ENCODE measurements at regions not wholly inside any gene's neighbourhood (a gene's known extent, or its start where the extent isn't known, plus 50 kb on each side); places are given as distances from the start of the nearest gene placed in this dataset.

GRCh38 chr16:73483934-73484711 is 436.2 kb upstream of the ZFHX3 start:
- ATAC-seq: no peak
- TF ChIP-seq GLIS3 (CRISPR knock-in tag; IDR thresholded peaks at IDR 0.05) (no peak), TSHZ2 (CRISPR knock-in tag; IDR thresholded peaks at IDR 0.05) (no peak), ZFP30 (CRISPR knock-in tag; IDR thresholded peaks at IDR 0.05) (no peak), RARB (CRISPR knock-in tag; IDR thresholded peaks at IDR 0.05) (no peak), ESRRG (CRISPR knock-in tag; IDR thresholded peaks at IDR 0.05) (no peak), CREB5 (CRISPR knock-in tag; IDR thresholded peaks at IDR 0.05; ENCODE audit: low read depth) (no peak), ISL1 (CRISPR knock-in tag; IDR thresholded peaks at IDR 0.05) (no peak), BACH2 (CRISPR knock-in tag; IDR thresholded peaks at IDR 0.05; ENCODE audit: borderline replicate concordance) (no peak), ZNF565 (CRISPR knock-in tag; conservative IDR thresholded peaks at IDR 0.05; ENCODE audit: low read depth) (no peak), PATZ1 (CRISPR knock-in tag; IDR thresholded peaks at IDR 0.05; ENCODE audit: borderline replicate concordance) (no peak), TCF4 (CRISPR knock-in tag; IDR thresholded peaks at IDR 0.05; ENCODE audit: borderline replicate concordance) (no peak), POU6F1 (CRISPR knock-in tag; IDR thresholded peaks at IDR 0.05; ENCODE audit: borderline replicate concordance, low read depth) (no peak), ZFP3 (CRISPR knock-in tag; IDR thresholded peaks at IDR 0.05) (no peak), TOX (CRISPR knock-in tag; IDR thresholded peaks at IDR 0.05; ENCODE audit: borderline replicate concordance) (no peak), OSR1 (CRISPR knock-in tag; IDR thresholded peaks at IDR 0.05) (no peak), CSRNP3 (CRISPR knock-in tag; IDR thresholded peaks at IDR 0.05) (no peak), ARNTL (CRISPR knock-in tag; IDR thresholded peaks at IDR 0.05; ENCODE audit: borderline replicate concordance, low read depth) (no peak)

GRCh38 chr16:73483076-73483791 is 435.3 kb upstream of the ZFHX3 start:
- no peak for ATAC-seq
- TF ChIP-seq GLIS3 (CRISPR knock-in tag; IDR thresholded peaks at IDR 0.05) (no peak), BACH2 (CRISPR knock-in tag; IDR thresholded peaks at IDR 0.05; ENCODE audit: borderline replicate concordance) (no peak), TSHZ2 (CRISPR knock-in tag; IDR thresholded peaks at IDR 0.05) (no peak), ZNF565 (CRISPR knock-in tag; conservative IDR thresholded peaks at IDR 0.05; ENCODE audit: low read depth) (no peak), POU6F1 (CRISPR knock-in tag; IDR thresholded peaks at IDR 0.05; ENCODE audit: borderline replicate concordance, low read depth) (no peak), ESRRG (CRISPR knock-in tag; IDR thresholded peaks at IDR 0.05) (no peak), TOX (CRISPR knock-in tag; IDR thresholded peaks at IDR 0.05; ENCODE audit: borderline replicate concordance) (no peak), CREB5 (CRISPR knock-in tag; IDR thresholded peaks at IDR 0.05; ENCODE audit: low read depth) (no peak), TCF4 (CRISPR knock-in tag; IDR thresholded peaks at IDR 0.05; ENCODE audit: borderline replicate concordance) (no peak), CSDC2 (CRISPR knock-in tag; IDR thresholded peaks at IDR 0.05) (no peak), ARNTL (CRISPR knock-in tag; IDR thresholded peaks at IDR 0.05; ENCODE audit: borderline replicate concordance, low read depth) (no peak), OSR1 (CRISPR knock-in tag; IDR thresholded peaks at IDR 0.05) (no peak)

Measured in SK-N-SH treated with all-trans-retinoic acid at 6 μM for 48 hours (cell line).